Putamen (tissue), 1 donor: ENCODE measurements at regions not wholly inside any gene's neighbourhood (a gene's known extent, or its start where the extent isn't known, plus 50 kb on each side); places are given as distances from the start of the nearest gene placed in this dataset.
A peak's percentile ranks its signal among the peaks of the same experiment; 100 is the strongest.

ENCODE experiments used
- DNase-seq: peaks from one replicate; pipeline ENCODE4 v3.0.0-alpha.2; 2016; ENCODE audit warnings: low spot score

DNA sequence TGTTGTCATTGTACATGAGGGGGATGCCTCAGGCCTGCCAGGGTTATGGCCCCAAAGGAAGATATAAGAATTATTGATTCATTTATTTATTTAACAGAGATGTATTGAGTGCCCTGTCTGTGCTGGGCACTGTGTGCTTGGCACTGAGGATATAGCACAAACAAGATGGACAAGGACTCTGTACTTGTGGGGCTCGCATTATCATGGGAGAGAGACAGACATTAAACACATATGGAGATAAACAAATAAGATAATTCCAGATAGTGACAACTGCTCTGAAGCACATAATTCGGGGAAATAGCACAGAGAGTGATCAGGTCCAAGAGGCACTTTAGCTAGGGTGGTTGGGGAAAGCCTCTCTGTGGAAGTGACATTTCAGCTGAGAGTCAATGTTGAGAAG is 119.8 kb upstream of the ARHGAP20 start:
- no peak for DNase-seq

DNA sequence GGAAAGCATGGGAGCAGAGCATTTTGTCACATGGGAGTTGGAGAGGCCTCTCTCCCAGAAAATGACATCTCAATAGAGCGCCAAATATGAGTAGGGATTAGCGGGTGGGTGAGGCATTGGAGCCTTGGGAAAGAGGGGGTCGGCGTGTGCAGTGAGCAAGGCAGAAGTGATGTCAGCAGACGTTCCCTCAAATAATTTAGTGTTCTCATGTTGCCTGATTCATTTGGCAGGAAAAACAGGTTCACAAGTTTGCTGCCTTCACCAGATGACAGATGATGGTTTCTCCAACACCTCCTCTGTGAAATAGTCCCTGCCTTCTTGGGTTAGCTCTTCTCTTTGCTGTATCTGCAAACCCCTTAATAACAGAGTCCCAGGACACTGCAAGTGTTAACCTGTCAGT is 118.5 kb upstream of the ARHGAP20 start:
- DNase-seq, result no peak

DNA sequence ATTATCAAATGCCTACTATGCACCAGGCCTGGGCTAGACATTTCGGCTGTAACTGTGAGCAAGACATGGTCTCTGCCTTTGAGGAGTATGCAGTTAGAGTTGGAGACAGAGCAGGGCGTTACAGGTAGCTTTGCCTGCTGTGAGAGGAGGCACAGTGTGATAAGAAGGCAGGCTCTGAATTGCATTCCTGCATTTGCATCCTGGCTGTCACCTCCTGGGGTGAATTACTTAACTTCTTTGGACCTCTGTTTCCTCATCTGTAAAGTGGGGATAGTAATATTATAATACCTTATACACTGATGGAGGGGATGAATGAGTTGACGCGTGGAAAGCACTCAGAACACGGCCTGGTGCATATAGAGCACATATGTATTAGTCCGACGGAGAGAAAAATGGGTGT is 118.1 kb upstream of the ARHGAP20 start:
- no peak for DNase-seq

DNA sequence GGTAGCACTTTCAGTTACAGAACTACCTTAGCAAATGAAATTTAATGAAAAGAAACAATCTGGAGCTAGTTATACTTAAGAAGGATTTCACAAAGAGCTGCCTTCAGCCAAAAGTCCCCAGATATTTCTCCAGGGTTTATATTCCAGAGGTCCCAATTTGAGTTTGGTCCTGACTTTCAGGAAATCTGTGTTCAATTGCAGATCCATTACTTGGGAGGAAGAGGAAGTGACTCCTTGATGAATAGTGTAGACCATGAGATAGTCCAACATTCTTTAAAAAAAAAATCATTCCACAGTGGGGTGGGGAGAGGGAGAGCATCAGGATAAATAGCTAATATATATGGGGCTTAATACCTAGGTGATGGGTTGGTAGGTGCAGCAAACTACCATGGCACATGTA is 117.6 kb upstream of the ARHGAP20 start:
- DNase-seq, result no peak

DNA sequence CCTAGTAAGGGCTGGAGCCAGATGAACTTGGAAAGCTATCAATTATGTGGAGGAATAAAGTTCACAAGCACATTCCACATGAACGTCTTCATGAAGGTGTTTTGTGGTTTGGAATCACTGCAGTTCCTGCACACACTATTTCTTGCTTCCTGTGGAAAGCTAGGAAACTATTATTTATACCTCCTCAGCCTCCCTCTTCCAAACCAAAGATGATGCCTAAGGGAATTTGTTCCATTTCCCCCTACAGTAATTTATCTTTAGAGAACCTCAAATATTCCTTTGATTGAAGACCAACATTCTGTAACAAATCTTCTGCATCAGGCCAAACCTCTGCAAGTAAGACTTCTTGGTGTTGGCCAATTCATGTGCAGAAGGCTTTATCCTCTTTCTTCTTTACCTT is 115.8 kb upstream of the ARHGAP20 start:
- DNase-seq, result no peak

DNA sequence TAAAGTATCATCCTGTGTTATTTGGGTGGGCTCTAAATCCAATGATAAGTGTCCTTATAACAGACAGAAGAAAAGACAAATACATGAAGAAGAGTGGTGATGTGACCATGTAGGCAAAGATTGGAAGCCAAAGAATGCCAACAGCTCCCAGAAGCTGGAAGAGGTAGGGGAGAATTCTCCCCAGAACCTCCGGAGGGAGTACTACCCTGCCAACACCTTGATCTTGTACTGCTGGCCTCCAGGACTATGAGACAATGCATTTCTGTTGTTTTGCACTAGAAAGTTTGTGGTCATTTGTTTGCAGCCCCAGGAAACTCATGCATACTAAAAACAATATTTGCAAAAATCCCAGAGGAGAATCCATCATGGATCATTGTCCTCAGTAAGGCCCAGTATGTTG is 115.0 kb upstream of the ARHGAP20 start:
- no peak for DNase-seq

DNA sequence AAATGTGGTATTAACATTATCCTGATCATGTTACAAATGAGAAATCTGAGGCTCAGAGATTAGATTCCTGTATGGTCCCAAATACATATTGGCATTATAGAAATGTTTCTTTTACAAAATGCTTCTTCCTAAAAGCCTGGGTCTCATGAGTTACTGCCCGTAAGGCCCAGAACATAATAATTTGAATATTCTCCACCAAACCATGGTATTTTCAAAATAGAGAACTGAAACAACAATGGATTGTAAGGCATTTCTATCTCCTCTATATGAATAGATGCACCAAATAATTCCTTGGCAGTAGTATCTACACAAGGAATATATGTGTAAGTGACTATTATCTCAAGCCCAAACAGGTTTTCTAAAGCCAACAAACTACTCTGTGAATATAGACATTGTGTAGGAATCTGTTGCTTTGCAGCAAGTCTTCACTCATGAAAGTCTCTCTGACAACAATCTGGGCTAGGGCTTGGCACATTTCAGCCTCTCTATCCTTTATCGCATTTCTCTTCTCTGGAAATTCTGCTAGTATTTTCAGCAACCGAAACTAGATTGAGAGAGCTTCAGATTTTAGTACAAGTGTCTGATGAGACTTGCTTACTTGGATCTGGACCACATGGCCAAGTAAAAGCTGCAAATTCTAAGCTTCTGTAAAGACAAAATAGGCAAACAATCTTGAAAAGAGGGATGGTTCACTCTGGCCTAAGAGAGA is 112.8 kb upstream of the ARHGAP20 start:
- no peak for DNase-seq

DNA sequence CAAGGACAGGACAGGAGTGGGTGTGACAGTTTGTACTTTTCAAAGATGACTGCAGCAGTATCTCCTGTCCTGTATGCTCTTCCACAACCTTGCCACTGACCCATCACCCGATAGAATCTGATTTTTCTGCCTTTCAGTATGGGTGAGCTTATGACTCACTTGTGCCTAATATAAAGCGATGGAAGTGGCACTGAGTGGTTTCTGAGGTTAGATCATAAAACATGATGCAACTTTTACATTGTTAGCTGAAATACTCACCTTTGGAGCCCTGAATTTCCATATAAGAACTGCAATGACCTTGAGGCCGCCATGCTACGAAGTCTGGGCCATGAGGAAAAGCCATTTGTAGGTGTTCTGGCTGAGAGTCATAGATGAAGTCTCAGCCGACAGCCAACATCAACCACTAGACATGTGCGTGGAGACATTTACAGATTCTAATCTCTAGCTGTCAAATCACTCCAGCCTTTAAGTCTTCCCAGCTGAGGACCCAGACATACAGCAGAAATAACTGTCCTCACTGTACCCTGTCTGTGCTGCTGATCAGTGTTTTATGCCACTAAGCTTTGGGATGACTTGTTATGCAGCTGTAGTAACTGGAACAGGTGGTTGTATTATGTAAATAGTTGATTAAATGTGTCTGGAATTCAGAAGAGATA is 105.9 kb upstream of the ARHGAP20 start:
- DNase-seq, result no peak

DNA sequence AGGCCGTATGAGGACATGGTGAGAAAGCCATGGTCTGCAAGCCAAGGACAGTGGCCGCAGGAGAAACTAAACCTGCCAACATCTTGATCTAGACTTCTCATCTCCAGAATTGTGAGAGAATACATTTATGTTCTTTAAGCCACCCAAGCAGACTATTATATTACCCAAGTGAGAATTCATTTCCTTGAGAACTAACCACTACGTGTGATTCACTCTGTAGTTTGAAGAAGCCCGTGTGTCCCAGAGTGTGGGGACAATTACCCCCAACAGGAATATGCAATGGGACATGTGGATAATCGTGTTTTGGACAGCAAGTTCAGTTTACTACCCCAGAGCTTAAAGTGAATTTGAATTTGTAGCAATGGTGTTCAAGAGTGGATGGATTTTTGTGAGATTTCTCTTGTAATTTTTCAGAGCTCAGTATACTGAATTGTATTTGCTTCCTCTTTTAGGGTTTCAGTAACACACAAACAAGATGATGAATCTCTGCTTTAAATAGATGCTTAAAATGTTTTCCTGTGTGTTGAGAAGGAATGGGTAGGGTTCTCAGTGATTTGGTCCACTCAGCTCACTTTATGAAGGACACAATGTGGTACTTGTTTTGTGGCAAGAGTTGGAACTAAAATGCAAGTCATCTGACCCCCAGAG is 100.0 kb upstream of the ARHGAP20 start:
- no peak for DNase-seq

DNA sequence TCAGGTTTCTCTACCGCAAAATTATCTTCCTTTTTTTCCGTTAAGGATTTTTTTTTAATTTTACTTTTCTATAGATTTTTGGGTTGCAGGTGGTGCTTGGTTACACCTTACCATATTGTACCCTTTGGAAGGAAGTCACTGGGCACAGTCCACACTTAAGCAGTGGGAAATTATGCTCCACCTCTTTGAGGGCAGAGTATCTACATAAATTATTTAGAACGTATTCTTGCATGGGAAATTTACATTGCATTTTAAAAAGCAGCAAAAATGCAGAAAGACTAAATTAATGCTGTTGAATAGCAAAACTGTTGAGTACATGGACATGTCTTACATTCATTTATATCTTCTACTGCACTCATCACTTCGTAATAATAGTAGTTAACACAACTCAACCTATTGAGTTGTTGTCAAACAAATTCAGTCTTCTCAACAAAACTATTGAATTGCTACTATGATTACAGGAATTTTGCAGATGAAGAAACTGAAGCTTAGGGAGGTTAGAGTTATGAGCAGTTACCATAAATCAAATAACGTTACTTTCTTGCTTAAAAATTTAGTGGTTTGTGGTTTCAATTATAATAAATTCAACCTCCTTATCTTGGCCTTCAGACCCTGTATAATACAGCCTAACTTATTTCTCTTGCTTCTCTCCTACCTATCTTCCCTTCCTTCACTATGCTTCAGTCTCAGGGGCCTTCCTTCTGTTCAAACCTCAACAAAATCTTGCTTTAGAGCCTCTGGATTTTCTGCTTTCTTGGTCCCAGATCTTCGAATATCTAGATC is 97.4 kb upstream of the ARHGAP20 start:
- no peak for DNase-seq

DNA sequence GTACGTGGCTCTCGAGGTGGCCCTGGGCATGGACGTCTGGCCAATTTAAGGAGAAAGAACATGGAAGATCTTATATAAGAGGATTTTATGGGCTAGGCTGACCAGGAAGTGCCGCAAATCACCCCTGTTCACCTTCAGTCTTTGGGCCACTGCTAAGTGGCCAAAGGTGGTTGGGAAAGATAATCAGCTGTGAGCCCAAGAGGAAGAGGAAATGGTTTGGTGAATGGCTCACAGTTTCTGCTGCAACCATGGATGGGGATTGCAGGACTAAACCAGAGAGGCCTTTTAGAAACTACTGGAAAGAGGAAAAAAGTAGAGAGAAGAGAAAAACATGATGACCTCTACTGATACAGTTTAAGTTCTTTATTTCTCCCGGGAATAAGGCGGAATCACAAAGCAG is 96.0 kb upstream of the ARHGAP20 start:
- no peak for DNase-seq

DNA sequence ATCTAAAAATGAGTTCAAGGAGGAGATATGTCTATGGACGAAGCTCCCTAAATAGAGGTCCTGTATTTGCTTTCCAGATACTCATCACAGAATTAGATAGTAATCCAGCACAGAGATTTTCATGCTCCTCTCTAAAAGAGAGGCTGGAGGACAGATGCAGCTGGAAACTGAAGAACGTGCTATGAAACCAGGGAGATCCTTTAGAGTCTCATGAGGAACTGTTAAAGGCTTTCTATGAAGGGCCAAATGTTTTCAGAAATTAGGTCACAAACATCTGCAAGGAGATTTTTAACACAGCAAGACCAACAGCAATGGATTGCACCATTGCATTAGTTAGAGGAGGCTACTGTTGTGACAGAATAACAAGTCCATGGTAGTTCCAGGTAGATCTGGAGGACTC is 95.6 kb upstream of the ARHGAP20 start:
- DNase-seq, result no peak

DNA sequence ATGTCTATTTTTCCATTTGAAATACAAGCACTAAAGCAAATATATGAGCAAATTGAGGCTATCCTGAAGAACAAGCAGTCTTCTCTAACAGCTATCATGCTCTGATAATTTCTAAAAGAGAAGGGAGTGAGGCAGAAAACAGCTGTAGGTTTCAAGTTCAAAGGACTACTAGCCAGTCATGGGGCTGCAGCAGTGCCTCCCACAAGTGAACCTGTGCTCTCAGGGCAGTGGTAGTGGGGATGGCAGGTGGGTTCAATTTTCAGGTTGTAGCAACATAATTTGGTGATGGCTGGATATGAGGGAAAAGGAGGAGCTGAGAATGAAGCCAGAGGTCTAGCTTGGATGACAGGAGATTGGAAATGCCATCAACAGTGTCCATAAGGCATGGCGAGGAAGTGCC is 93.5 kb upstream of the ARHGAP20 start:
- no peak for DNase-seq

DNA sequence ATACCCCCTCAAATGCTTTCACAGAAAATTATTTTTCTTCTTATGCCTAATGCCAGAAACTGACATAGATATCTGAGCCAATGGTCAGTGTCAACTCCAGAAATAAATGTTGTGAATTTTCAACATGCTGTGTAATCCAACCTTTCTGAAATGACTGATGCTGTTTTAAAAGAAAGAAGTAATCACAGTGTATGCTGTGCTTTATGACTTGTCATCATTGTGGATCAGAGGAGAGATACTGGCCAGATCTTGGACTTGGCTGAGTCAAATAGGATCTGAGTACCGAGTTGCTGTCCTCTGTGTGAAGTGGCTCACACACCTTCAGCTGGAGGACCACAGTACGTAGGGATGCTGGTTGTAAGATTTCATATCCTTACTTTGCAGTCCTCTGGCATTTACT is 89.9 kb upstream of the ARHGAP20 start:
- DNase-seq, result no peak

DNA sequence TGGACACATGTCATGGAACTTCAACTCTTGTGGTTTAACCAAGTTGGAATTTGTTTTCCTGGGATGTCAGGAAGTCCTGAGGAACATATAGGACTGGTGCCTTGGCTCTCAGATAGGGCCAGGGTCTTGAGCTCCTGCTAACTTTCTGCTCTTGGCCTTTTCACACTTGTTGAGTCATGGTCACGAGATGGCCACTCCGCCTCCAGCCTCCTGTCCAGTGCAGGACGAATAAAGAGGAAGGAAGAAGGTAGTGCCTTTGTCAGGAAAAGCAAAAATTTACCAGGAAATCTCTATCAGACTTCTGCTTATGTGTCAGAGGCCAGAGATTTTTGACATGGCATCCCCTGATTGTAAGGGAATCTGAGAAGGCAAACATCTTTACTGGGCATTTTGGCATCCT is 89.1 kb upstream of the ARHGAP20 start:
- no peak for DNase-seq

DNA sequence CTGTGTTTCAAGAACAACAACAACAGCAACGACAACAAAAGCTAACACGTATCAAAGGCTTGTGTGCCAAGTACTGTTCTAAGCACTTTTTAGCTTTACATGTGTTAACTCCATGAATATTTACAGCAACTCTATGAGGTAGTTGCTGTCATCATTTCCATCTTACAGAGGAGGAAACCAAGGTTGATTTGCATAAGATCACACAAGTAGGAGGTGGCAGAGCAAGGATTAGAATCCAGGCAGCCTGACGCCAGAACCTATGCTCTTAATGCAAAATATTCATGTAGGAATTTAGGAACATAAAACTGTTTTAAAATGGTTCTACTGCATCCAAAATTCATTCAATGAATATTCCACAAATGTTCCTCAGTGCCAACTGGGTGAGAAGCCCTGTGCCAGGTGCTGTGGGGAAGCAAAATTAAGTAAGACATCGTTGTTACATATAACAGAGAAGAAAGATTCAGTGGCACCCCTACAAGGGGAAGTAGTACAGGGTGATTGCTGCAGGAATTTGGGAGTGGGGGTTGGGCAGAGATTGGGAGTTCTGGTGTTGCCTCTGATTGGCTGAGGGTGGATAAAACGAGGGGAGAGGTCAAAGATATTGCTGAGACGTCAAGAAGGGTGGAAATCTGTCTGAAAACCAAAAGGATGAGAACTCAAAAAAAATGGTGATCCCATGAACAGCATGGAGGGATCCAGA is 86.1 kb upstream of the ARHGAP20 start:
- peak; percentile 53 for DNase-seq

DNA sequence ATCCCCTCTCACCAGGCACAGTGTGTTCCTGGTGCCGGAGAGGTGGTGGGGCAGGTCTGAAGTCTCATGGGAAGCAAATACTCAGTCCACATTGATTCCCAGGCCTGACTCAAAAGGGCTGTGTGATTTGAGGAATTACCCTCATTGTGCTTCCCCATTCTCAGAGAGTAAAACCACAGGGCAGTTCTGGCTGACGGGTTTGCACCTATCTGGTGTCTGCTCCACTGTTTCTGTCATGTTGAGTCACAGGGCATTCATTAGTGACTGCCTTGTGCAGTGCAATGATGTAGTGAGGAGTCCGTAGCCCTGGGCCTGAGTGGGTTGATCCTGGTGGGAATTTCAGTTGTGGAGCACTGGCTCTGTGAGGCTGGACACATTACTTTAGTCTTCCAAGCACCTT is 85.2 kb upstream of the ARHGAP20 start:
- no peak for DNase-seq

DNA sequence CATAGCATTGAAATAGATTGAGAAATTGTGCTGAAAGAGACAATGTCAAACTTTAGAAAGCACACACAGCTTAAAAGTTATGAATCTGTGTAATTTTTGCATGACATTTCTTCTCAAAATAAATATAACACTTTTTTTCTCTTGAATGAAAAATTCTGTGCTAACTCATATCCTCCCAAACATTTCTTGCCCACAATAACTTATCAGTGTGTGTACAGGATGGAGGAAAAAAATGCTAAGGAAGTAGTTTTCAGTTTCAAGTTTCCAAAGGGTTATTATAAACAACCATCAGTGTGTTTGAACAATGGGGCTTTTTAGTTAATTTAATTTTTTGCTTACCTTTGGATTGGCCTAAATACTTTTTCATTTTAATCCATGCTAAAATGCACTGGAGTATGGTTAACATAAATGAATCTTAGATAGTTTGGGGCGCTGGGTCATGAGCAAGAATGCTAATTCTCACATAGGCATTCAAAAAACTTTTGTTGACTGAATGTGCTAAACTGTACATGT is 82.9 kb upstream of the ARHGAP20 start:
- DNase-seq, result no peak

DNA sequence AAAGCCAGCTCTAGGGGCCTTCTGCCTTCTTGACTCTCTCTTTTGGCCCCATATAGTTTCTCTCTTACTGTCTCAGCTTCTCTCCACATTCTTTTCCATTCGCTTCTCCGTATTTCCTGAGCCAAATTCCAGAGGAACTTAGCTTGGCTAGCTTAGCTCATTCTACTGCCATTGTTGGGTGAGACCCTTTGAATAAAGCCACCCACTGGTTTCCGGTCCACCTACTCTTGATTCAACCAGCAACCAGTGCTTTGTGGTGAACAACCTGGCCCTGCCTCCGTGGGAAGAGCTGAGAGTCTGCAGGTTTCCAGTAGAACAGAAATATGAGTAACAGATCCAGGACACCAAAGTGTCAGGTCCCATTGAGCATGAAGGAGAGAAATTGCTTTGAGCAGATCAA is 81.3 kb upstream of the ARHGAP20 start:
- DNase-seq, result peak; percentile 28

DNA sequence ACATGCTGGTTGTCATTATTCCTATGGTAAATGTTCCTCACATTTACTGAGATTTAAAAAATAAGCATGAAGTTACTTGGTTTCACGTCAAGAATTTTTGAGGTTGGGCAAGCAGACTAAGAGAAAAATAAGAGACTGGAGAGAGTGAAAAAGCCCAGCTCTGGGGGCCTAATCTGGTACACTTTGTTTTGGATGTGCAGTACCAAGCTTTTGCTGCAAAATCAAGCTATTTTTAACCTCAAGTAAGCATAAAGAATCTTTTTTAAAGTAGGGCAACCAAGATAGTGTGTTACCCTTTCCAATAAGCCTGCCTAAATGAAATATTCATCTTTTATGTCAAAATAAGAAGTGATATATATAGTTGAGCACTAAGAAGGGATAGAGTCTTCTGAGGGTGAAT is 79.4 kb upstream of the ARHGAP20 start:
- peak; percentile 15 for DNase-seq

DNA sequence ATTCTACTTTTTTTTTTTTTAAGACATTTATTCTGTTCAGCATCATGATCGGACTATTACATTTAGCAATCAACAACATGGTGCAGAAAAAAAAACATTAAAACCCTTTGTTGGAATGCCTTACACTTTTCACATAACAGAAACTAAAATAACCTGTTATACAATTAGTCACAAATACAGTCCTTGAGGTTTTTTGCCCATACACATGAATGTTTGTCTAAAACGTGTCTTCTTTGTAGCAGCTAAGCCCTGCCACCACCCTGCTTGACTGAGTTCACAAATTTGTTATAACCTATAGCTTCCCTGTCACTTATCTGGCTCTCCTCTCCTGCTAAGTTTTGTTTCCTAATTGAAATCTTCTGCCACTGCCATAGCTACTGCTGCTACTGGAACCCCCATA is 75.4 kb upstream of the ARHGAP20 start:
- no peak for DNase-seq
